GM03348 (cell line): ENCODE measurements at regions not wholly inside any gene's neighbourhood (a gene's known extent, or its start where the extent isn't known, plus 50 kb on each side); places are given as distances from the start of the nearest gene placed in this dataset.
"Not testable (repeated sequence)": the region's sequence is repeated elsewhere in the genome, so short reads cannot be mapped to it uniquely, and the experiment has no call there.

Experiments
- DNase-seq: peaks from one replicate; pipeline ENCODE4 v3.0.0; 2012; ENCODE audit warnings: low spot score

- no peak for DNase-seq
Measured at GRCh38 chr11:92111287-92111686, 113.3 kb upstream of the FAT3 start.

GRCh38 chr11:92109466-92109865 lies 115.2 kb upstream of the FAT3 start:
- DNase-seq, result no peak

- no peak for DNase-seq
Measured at GRCh38 chr11:92107331-92107730, 117.3 kb upstream of the FAT3 start.

- DNase-seq, result no peak
Measured at GRCh38 chr11:92104349-92104748, 120.3 kb upstream of the FAT3 start.

- DNase-seq, result no peak
Measured at GRCh38 chr11:92101920-92102319, 122.7 kb upstream of the FAT3 start.

GRCh38 chr11:92099183-92099582 lies 125.4 kb upstream of the FAT3 start:
- DNase-seq, result no peak

- no peak for DNase-seq
Measured at GRCh38 chr11:92098172-92098571, 126.4 kb upstream of the FAT3 start.

GRCh38 chr11:92087725-92088537 lies 136.7 kb upstream of the FAT3 start:
- no peak for DNase-seq

GRCh38 chr11:92083123-92083522 lies 141.5 kb upstream of the FAT3 start:
- DNase-seq, result no peak

- no peak for DNase-seq
Measured at GRCh38 chr11:92082652-92083051, 142.0 kb upstream of the FAT3 start.

- not testable (repeated sequence) for DNase-seq
Measured at GRCh38 chr11:92074498-92074897, 150.1 kb upstream of the FAT3 start.

- no peak for DNase-seq
Measured at GRCh38 chr11:92071660-92072059, 153.0 kb upstream of the FAT3 start.

GRCh38 chr11:92070026-92070889 lies 154.4 kb upstream of the FAT3 start:
- DNase-seq, result peak; percentile 23

GRCh38 chr11:92067016-92067415 lies 157.6 kb upstream of the FAT3 start:
- DNase-seq, result no peak

GRCh38 chr11:92061456-92062062 lies 163.1 kb upstream of the FAT3 start:
- DNase-seq, result no peak

GRCh38 chr11:92057849-92058442 lies 166.7 kb upstream of the FAT3 start:
- DNase-seq, result no peak

GRCh38 chr11:92053216-92053615 lies 171.4 kb upstream of the FAT3 start:
- DNase-seq, result no peak

- no peak for DNase-seq
Measured at GRCh38 chr11:92050305-92050704, 174.3 kb upstream of the FAT3 start.

GRCh38 chr11:92048415-92048814 lies 176.2 kb upstream of the FAT3 start:
- no peak for DNase-seq

- DNase-seq, result no peak
Measured at GRCh38 chr11:92046103-92046502, 178.5 kb upstream of the FAT3 start.

GRCh38 chr11:92045301-92045700 lies 179.3 kb upstream of the FAT3 start:
- DNase-seq, result no peak

GRCh38 chr11:92035488-92035887 lies 189.1 kb upstream of the FAT3 start:
- DNase-seq, result no peak
